H9 (cell line): ENCODE measurements at regions not wholly inside any gene's neighbourhood (a gene's known extent, or its start where the extent isn't known, plus 50 kb on each side); places are given as distances from the start of the nearest gene placed in this dataset.

ENCODE experiments used
- DNase-seq: peaks from one replicate; pipeline ENCODE4 v3.0.0-alpha.2; 2017
- H2AFZ ChIP-seq: one replicate; pipeline ENCODE4 v1.6.1; 2013; ENCODE audit warnings: mild to moderate bottlenecking, low read length, control low read depth, moderate library complexity
- H2AK5ac ChIP-seq: 2 replicates; pipeline ENCODE4 v1.6.1; 2013; ENCODE audit warnings: low read length, control low read depth, mixed read lengths; ENCODE audit not compliant: insufficient read length
- H2BK120ac ChIP-seq: one replicate; pipeline ENCODE4 v1.6.1; 2013; ENCODE audit warnings: low read depth, mild to moderate bottlenecking, low read length, control low read depth, inconsistent platforms; ENCODE audit not compliant: poor library complexity, severe bottlenecking
- H2BK12ac ChIP-seq: 2 replicates; pipeline ENCODE4 v1.6.1; 2013; ENCODE audit warnings: low read length, control low read depth, mixed read lengths, low read depth; ENCODE audit not compliant: insufficient read length
- H2BK15ac ChIP-seq: 2 replicates; pipeline ENCODE4 v1.6.1; 2013; ENCODE audit warnings: low read depth, low read length, control low read depth
- H2BK20ac ChIP-seq: one replicate; pipeline ENCODE4 v1.6.1; 2013; ENCODE audit warnings: low read depth, mild to moderate bottlenecking, low read length, control low read depth, inconsistent platforms; ENCODE audit not compliant: poor library complexity, severe bottlenecking
- H2BK5ac ChIP-seq: 2 replicates; pipeline ENCODE4 v1.6.1; 2013; ENCODE audit warnings: low read length, control low read depth, mixed read lengths; ENCODE audit not compliant: insufficient read length
- H3K14ac ChIP-seq: 2 replicates; pipeline ENCODE4 v1.6.1; 2013; ENCODE audit warnings: low read length, control low read depth; ENCODE audit not compliant: insufficient read depth
- H3K18ac ChIP-seq: 2 replicates; pipeline ENCODE4 v1.6.1; 2013; ENCODE audit warnings: low read depth, mild to moderate bottlenecking, mixed read lengths, low read length, control low read depth; ENCODE audit not compliant: insufficient read length
- H3K23ac ChIP-seq: 2 replicates; pipeline ENCODE4 v1.6.1; 2013; ENCODE audit warnings: low read length, control low read depth, mixed read lengths, low read depth; ENCODE audit not compliant: insufficient read length
- H3K23me2 ChIP-seq: 2 replicates; pipeline ENCODE4 v1.6.1; 2013; ENCODE audit warnings: low read depth, mild to moderate bottlenecking, mixed read lengths, low read length, control low read depth; ENCODE audit not compliant: insufficient read length, poor library complexity, severe bottlenecking
- H3K27ac ChIP-seq: 2 replicates; pipeline ENCODE4 v1.5.1; 2013; ENCODE audit warnings: low read length, control low read depth, mixed read lengths, low read depth; ENCODE audit not compliant: insufficient read length
- H3K27me3 ChIP-seq: 2 replicates; pipeline ENCODE4 v1.6.1; 2013; ENCODE audit warnings: low read length, control low read depth, inconsistent platforms; ENCODE audit not compliant: insufficient read depth
- H3K4ac ChIP-seq: 2 replicates; pipeline ENCODE4 v1.6.1; 2013; ENCODE audit warnings: low read depth, mild to moderate bottlenecking, control low read depth, inconsistent platforms, low read length, moderate library complexity
- H3K4me1 ChIP-seq: 2 replicates; pipeline ENCODE4 v1.6.1; 2013; ENCODE audit warnings: low read length, control low read depth, inconsistent platforms; ENCODE audit not compliant: insufficient read depth
- H3K4me2 ChIP-seq: 2 replicates; pipeline ENCODE4 v1.6.1; 2013; ENCODE audit warnings: low read length, control low read depth, mixed read lengths; ENCODE audit not compliant: insufficient read length, insufficient read depth
- H3K56ac ChIP-seq: 2 replicates; pipeline ENCODE4 v1.6.1; 2013; ENCODE audit warnings: low read depth, mild to moderate bottlenecking, mixed read lengths, low read length, control low read depth; ENCODE audit not compliant: insufficient read length
- H3K79me1 ChIP-seq: 2 replicates; pipeline ENCODE4 v1.6.1; 2013; ENCODE audit warnings: low read depth, mild to moderate bottlenecking, moderate library complexity, low read length, control low read depth, inconsistent platforms; ENCODE audit not compliant: insufficient read depth, poor library complexity, severe bottlenecking
- H3K79me2 ChIP-seq: 2 replicates; pipeline ENCODE4 v1.6.1; 2013; ENCODE audit warnings: low read length, control low read depth, inconsistent platforms; ENCODE audit not compliant: insufficient read depth
- H3K9ac ChIP-seq: 2 replicates; pipeline ENCODE4 v1.6.1; 2013; ENCODE audit warnings: low read length, control low read depth, mixed read lengths; ENCODE audit not compliant: insufficient read length; ENCODE audit errors: extremely low read depth
- H3K9me3 ChIP-seq: one replicate; pipeline ENCODE4 v1.6.1; 2013; ENCODE audit warnings: low read depth, low read length, inconsistent platforms; ENCODE audit not compliant: control insufficient read depth
- H3T11ph ChIP-seq: one replicate; pipeline ENCODE4 v1.6.1; 2013; ENCODE audit warnings: mild to moderate bottlenecking, low read length, control low read depth, inconsistent platforms
- H4K20me1 ChIP-seq: one replicate; pipeline ENCODE4 v1.6.1; 2013; ENCODE audit not compliant: control insufficient read depth, insufficient read length, insufficient read depth
- H4K5ac ChIP-seq: 2 replicates; pipeline ENCODE4 v1.6.1; 2013; ENCODE audit warnings: low read depth, mild to moderate bottlenecking, mixed read lengths, low read length, control low read depth; ENCODE audit not compliant: insufficient read length
- H4K8ac ChIP-seq: replicated peaks from 2 replicates; pipeline ENCODE4 v1.6.1; 2013; ENCODE audit warnings: low read length, control low read depth, mixed read lengths, low read depth; ENCODE audit not compliant: insufficient read length
- H4K91ac ChIP-seq: 2 replicates; pipeline ENCODE4 v1.6.1; 2013; ENCODE audit warnings: low read depth, mild to moderate bottlenecking, moderate library complexity, mixed read lengths, low read length, control low read depth; ENCODE audit not compliant: insufficient read length
- H3K27ac Mint-ChIP-seq, 3 experiments: 2 replicates in 2 of 3; 3 replicates in 1 of 3; pipeline ENCODE4 v1.8.0; 2020 to 2021; ENCODE audit warnings: mixed read lengths in 3 of 3, mild to moderate bottlenecking in 1 of 3, moderate library complexity in 1 of 3
- H3K27me3 Mint-ChIP-seq: 2 replicates; pipeline ENCODE4 v1.8.0; 2021; ENCODE audit warnings: low read depth, mild to moderate bottlenecking, moderate library complexity, mixed read lengths
- H3K36me3 Mint-ChIP-seq, 3 experiments: 2 replicates in 2 of 3; 3 replicates in 1 of 3; pipeline ENCODE4 v1.8.0; 2020 to 2021; ENCODE audit warnings: low read depth in 3 of 3, mixed read lengths in 3 of 3; ENCODE audit not compliant: insufficient read depth in 1 of 3
- H3K4me1 Mint-ChIP-seq, 2 experiments: 2 replicates each; pipeline ENCODE4 v1.8.0; 2020; ENCODE audit warnings: mixed read lengths in 2 of 2
- H3K4me3 Mint-ChIP-seq, 2 experiments: 2 replicates in 1 of 2; 3 replicates in 1 of 2; pipeline ENCODE4 v1.8.0; 2020 to 2021; ENCODE audit warnings: mild to moderate bottlenecking in 2 of 2, mixed read lengths in 2 of 2, moderate library complexity in 1 of 2
- H3K9me3 Mint-ChIP-seq, 2 experiments: 2 replicates in 1 of 2; 3 replicates in 1 of 2; pipeline ENCODE4 v1.8.0; 2020; ENCODE audit warnings: mild to moderate bottlenecking in 2 of 2, mixed read lengths in 2 of 2, moderate library complexity in 1 of 2
- TF ChIP-seq, protein P1 (sequence below): fragments of 200-600 bp; sonication (generic); conservative IDR thresholded peaks from 3 replicates; pipeline ENCODE4 v1.8.0; 2021; ENCODE audit warnings: antibody characterized with exemption, mild to moderate bottlenecking

DNA sequence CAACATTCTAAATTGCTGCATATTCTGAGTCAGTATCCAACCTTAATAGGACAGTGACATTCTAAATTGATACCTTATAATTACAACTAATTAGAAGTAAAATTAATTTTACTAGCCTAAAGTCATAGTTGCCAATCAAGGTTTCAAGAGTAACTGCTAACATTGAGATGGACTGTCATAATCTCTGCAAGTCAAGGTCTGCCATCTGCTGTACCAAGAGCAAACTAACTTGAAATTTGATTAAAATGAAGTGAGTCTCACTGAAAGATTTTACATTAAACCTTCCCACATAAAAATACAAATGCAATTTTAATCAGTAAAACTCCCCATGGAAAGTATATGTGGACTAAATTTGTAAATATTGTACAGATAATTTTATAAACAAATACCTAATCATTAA lies 235.3 kb downstream of the PRDM9 start:
- Histone ChIP-seq H3K4me1 (no peaks in the 10 kb centered on the region), H4K8ac (no peak overlapping the region), H2BK20ac (no peak overlapping the region), H3K23ac (no peak overlapping the region), H3K9ac (no peak overlapping the region), H3K79me2 (no peaks in the 10 kb centered on the region), H2BK5ac (no peak overlapping the region), H3K14ac (no peak overlapping the region), H4K20me1 (no peaks in the 10 kb centered on the region), H2BK15ac (no peak overlapping the region), H3T11ph (no peak overlapping the region), H4K5ac (no peak overlapping the region), H3K27me3 (no peaks in the 10 kb centered on the region), H3K18ac (no peak overlapping the region), H3K4me2 (no peak overlapping the region), H4K91ac (no peak overlapping the region), H3K79me1 (no peaks in the 10 kb centered on the region), H3K4ac (no peak overlapping the region), H3K23me2 (no peaks in the 10 kb centered on the region), H3K9me3 (no peaks in the 10 kb centered on the region), H2BK120ac (no peak overlapping the region), H2AFZ (no peak overlapping the region), H2AK5ac (no peak overlapping the region), H2BK12ac (no peak overlapping the region), H3K56ac (no peak overlapping the region), H3K27ac (no peak overlapping the region)
- H3K36me3 Mint-ChIP-seq, result no peaks in the 10 kb centered on the region
- H3K27me3 Mint-ChIP-seq, result no peaks in the 10 kb centered on the region; the same call in 1 of the 2 replicates
- no peak overlapping the region for H3K4me3 Mint-ChIP-seq
- no peak for DNase-seq
- TF ChIP-seq, protein P1, sequence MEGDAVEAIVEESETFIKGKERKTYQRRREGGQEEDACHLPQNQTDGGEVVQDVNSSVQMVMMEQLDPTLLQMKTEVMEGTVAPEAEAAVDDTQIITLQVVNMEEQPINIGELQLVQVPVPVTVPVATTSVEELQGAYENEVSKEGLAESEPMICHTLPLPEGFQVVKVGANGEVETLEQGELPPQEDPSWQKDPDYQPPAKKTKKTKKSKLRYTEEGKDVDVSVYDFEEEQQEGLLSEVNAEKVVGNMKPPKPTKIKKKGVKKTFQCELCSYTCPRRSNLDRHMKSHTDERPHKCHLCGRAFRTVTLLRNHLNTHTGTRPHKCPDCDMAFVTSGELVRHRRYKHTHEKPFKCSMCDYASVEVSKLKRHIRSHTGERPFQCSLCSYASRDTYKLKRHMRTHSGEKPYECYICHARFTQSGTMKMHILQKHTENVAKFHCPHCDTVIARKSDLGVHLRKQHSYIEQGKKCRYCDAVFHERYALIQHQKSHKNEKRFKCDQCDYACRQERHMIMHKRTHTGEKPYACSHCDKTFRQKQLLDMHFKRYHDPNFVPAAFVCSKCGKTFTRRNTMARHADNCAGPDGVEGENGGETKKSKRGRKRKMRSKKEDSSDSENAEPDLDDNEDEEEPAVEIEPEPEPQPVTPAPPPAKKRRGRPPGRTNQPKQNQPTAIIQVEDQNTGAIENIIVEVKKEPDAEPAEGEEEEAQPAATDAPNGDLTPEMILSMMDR, result 0 out of 3 replicates have a peak, but pooled peaks have one; percentile 12
- H3K27ac Mint-ChIP-seq, result no peak overlapping the region
- H3K9me3 Mint-ChIP-seq, result no peaks in the 10 kb centered on the region
- no peaks in the 10 kb centered on the region for H3K4me1 Mint-ChIP-seq
